ENCODE measurements at regions not wholly inside any gene's neighbourhood (a gene's known extent, or its start where the extent isn't known, plus 50 kb on each side); places are given as distances from the start of the nearest gene placed in this dataset.

DNA sequence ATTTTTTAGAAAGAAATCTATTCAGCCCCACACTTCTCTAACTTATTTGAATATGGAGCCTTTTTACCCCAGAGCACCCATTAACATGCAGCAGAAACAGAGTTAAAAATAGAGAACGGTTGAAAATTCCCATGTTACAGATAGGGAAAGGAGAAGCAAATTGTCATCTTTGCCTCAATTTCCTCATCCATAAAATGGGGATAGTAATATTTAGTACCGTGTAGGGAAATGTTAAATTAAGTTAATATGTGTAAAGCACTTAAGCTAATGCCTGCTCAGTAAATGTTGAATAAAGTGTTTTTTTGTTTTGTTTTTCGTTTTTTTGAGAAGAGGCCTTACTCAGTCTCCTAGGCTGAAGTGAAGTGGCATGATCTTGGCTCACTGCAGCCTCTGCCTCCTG lies 50.3 kb downstream of the NAV1 start:
- DNase-seq: no peak

DNA sequence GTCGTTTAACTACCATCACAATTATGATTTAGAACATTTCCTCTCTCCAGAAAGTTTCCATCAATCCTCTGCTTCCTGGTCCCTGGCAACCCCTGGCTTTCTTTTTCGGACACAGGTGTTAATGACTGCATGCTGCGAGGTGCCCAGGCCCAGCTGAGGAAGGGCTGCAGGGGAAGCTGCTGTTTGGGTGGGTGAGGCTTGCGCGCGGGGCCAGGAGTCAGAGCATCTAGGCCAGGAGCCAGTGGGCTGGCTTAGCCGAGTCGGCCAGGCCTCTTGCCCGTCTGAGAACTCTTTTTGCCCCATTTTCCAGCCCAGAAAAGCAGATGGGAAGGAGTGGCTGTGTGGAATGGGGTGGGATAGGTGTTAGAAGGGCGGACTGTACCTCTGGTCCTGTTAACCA lies 51.5 kb downstream of the NAV1 start:
- no peak for DNase-seq

DNA sequence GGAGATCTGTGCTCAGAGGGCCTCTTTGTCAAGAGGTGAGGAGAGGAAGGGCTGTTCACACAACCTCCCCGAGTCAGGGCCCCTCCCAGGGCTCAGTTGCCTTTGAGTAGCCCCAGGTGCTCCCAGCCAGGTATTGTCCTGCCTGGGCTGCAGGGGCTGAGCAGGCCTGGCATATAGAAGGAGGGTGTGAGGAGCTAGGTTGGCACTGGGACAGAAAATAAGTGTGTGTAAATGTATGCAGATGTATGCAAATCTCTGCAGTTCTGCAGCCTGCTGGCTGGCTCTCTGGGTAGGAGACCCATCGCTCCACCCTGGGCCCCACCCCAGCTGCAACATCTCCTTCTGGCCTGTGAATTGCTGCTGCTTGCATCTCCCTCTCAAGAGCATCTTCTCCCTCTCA lies 52.4 kb downstream of the NAV1 start:
- DNase-seq: no peak

DNA sequence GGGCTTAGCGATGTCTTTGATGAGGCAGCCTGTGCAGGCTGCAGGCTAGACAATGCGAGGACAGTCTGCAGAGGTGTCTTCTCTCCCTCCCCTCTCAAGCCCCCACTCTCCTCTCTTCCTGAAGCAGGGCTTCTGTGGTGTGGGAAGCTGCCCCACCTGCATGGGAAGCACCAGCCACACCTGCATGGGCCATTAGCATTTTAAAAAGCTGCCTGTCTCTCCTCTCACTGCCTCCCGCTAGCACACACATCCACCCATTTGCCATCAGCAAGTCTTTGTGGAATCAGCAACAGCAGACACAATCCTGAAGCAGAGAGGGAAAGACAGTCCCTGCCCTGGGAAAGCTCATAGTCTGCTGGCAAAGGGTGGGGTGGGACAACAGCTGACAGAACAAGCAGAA lies 53.1 kb downstream of the NAV1 start:
- DNase-seq: no peak

DNA sequence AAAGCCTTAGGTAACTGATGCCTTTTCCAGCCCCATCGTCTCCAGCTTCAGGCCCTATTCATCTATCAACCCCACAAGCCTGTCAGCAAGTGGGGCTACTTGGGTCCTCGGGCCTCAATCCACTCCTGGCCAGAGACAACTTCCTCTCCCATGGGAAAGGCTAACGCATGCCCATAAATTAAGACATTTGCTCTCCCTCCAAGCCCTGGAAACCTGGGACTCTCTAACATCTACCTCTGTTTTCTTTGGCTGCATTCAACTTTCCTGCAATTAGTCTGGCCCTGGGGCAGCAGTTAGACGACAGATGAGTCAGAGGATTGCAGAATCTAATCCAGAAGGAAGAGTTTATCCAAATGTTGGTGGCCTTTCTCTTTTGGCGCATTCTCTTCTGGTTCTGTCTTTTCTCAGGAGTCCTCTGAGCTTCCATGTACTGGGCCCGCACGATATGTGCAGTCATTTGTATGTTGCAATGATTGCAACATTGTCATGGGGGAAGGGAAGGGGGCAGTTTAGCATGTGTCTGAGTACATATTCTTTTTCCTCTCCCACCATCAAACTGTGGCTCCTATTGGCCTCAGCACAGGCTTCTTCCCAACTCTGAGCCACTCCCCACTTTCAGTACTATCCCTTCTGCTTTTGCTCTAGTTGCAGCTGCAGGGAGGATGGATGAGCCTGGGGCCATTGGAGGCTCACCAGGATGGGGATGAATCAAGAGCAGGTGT lies 54.4 kb downstream of the NAV1 start:
- DNase-seq: no peak

DNA sequence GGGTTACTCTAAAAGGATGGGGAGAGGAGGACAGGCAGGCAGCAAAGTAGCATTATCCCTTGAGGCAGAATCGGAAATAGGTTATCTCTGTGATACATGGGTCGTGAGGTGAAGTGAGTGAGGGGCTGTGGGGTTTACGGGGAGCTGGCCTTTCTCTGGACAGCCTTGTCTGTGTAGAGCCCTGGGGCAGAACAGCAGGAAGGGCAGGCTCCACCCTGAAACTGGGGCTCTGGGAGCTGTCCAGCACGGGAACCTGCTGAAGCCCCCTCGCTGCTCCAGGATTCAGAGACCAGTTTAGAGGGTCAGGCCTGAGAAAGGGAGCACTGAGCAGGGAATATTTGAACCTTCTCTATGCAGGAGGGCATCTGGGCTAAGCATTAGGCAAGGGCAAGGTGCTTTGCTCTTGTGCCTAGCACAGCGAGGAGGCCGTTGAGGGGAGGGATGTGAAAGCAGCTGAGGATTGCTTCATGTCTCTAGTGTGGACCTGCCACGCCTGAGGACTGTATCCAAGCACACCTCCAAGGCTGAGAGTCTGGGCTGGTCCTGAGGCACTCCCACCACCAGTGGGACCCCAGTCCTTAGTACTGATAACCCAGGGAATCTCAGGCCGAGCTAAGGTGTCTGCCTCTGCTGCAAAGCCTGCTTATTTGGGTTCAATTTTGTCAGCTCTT lies 55.8 kb downstream of the NAV1 start:
- no peak for DNase-seq

DNA sequence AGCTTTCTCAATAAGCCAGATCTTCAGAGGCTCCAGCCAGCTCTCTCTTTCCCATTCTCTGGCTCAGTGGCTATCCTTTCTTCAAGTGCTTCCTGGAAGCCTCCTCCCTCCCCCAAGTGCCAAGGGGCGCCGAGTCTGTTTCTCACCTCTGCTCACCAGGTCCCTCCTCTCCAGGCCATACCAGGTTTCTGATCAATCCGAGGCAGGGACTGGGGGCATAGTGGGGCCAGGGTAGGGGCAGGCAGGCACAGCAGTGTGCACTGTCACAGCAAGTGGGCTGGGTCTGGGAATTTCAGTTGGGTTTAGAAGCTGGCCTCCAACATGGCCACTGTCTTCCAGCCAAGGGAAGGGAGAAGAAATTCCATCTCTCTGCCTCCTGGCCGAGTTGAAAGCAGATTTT lies 56.5 kb downstream of the NAV1 start:
- no peak for DNase-seq

DNA sequence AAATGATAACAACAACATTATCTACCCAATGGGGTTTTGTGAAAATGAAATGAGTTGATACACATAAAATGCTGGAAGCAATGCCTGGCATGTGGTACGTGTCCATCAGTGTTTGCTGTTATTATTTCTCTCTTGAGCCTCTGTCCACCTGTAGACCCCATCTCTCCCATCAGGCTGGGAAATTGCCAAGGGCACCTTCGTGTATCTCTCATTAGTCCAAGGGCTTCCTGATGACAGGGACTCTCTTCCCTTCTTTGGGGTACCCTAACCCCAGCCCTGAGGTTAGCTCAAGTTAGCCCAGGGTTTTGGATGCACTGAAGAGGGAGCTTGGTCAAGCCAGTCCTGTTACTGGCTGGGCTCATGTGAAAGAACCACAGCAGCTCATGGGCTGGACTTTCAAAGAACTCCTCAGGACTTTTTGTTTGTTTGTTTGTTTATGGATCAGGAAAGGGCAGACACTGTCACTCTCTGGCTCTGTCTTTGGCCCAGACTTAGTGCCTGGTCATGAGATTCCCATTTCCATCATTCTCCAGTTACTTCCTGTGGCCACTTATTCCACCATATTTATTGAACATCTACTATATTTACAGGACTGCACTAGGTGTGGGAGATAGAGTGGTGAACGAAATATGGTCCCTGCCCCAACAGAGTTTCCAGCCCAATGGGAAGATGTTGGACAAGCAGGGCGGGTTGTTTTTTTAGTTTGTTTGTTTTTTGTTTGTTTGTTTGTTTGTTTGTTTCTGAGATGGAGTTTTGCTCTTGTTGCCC lies 57.4 kb downstream of the NAV1 start:
- DNase-seq: no peak

DNA sequence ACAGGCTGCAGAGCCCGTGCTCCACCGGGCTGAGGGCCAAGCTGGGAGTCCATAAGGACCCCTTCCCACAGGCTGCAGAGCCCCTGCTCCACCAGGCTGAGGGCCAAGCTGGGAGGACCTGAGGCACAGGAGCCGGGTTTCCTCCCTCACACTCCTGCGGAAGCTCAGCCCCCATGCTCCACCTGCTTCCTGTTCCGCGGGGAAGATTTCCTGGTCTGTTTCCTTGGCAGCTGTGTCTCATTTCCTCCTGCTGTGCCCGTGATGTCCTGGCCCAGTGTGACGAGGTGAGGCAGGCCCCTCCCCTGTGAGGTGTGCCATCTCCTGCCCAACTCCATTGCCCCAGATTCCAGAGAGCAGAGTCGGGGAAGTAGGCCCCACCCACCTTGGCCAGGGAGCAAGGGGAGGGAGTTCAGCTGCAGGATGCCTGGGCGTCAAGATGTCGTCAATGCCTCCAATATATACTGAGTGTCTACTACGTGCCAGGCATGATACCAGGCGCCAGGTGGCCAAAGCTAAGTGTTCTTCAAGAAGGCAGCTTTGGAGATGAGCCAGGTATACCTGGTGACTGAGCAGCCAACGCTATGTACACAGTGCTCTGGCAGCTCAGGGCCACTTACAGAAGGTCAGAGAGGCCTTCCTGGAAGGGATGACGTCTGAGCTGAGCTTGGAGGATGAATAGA lies 58.8 kb downstream of the NAV1 start:
- peak; percentile 95 for DNase-seq

DNA sequence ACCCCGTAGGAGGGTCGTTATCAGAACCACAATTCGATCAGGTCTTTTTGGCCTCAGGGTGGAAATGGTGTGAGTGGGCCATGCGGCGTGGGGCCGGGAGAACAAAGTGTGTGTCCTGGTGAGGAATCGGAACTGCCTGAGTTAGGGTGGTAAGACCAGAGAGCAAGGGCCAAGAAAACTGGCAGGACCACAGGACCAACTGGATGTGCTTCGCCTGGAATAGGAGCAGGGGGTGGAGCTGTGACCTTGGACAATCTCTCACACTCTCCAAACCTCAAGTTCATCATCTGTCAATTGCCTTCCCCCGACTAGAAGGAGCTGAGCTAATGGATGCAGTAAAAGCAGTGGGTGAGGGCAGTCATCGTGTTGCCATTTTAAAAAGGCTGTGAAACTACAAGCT lies 59.5 kb downstream of the NAV1 start:
- no peak for DNase-seq

DNA sequence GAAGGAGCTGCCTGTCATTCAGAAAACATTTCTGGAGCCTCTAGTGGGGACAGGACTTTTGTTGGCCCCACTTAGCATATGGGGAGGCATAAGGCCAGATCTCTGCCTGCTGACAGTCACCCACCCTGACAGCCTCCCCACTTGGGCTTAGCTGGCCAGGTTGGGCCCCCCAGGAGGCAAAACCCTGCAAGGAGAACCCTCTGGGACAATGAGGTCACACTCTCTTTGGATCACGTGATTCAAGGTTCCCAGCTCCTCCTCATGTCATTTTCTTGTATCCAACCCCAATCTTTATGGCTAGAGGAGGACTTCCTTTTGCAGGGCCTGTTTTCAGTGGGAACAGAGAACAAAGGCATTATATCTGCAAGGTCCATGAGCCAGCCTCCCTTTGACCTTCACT lies 60.0 kb downstream of the NAV1 start:
- DNase-seq: no peak

DNA sequence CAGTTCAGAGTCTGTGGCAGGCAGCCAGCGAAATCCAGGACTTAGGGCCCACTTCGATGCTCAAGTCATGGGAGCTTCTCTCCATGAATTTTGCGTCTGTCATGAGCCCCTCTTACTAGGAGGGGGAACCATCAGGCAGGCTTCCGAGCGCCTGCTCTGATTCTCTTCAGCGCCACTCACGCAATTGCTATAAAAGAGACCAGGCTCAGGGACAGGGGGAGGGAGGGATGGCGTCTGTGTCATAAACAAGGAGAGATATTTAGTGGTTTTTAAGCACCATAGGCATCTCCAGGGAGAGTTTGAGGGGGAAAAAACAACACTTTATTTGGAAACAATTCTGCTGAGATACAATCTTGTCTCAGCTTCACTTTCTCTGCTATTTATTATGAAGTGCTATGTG lies 60.6 kb downstream of the NAV1 start:
- no peak for DNase-seq

DNA sequence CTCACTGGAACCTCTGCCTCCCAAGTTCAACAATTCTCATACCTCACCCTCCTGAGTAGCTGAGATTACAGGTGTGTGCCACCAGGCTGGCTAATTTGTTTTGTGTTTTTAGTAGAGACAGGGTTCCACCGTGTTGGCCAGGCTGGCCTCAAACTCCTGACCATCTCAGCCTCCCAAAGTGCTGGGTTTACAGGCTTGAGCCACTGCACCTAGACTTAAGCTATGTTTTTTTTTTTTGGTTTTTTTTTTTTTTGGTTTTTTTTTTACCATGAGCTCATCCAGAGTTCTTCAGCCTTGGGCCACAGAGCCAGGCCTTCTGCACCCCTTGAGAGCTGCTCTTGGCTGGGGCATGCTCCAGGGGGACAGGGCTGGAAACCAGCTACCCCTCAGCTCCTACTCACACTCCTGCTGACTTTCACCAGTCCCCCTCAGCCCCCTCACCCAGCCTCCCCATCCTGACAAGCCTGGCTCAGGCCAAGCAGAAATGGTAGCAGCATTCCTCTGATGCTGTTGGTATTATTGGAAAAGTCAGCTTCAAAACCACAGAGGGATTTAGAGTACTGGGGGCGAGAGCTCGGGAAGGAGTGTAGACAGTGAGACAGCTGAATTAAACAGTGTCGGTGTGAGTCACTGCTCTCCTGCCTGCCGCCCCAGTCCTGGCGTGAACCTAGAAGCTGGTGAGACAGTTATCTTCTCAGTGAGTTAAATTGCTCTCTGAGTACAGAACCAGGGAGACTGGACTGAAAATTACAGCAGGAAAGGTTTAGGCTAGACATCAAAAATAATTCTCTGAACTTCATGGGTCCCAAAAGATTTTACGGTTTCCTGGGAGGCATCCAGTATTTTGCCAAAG lies 63.7 kb downstream of the NAV1 start:
- no peak for DNase-seq

DNA sequence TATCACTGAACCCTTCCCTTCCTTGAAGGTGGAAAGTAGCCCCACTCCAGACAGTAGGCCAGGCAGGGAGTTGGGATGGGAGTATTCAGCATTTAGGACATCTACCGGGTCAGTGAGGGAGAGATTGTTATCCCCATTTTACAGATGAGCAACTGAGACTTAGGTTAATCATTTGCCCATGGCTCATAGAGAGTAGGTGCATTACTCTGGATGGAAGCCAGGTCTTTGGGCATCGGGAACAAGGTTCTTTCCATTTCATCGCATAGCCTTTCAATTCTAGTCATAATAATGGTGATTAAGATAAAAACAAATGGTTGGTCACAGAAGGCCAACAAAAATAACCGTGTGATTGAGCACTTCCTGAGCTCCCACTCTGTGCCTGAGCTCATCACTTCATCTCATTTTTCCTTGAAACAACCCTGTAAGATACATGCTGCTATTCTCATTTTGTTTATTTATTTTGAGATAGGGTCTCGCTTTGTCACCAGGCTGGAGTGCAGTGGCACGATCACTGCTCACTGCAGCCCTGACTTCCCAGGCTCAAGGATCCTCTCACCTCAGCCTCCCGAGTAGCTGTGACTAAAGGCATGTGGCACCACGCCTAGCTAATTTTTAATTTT lies 64.8 kb downstream of the NAV1 start:
- DNase-seq: no peak

DNA sequence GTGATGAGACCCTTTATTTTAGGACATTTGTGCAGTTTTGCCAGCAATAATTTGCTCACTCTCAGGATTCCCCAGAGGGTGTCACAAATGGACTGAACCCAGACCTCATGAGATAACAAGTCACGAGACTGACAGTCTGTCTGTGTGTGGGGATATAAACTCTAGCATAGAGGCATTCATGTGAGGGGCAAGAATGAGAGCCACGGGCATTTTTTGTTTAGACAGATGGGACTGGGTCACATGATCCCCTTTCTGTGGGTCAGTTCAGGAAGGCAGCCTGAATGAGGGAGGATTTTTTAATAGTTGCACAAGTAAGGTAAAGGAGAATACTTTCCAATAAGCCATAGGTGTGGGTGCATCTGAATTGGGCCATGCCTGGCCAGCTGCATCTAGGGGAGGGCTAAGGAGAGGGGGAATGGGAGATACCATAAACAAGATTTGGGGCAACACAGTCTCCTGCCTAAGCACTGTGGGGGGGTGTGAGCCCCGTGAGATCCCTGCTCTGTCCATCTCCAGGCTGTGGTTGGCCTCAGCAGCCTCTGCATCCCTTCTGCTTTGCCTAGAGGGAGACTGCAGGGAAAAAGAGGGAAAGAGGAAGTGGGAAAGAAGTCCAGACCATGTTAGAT lies 66.6 kb downstream of the NAV1 start:
- DNase-seq: no peak

DNA sequence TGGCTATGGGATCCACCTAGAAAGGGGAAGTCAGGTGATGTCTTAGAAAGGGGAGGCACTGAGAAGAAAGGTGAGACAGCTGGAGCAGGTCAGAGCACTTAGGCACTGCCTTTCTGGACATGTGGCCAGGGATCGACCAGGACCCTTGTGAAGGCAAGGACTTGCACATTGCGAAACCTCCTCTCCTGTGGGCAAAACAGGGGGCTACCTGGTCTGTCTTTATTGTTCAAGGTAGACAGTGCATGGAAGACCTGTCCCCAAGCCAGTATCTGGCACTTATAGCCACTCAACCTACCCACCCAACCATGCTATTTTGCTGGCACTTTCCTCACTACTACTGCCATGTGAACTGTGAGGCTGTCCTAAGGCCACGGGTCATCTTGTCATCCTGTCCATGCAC lies 67.2 kb downstream of the NAV1 start:
- DNase-seq: no peak

DNA sequence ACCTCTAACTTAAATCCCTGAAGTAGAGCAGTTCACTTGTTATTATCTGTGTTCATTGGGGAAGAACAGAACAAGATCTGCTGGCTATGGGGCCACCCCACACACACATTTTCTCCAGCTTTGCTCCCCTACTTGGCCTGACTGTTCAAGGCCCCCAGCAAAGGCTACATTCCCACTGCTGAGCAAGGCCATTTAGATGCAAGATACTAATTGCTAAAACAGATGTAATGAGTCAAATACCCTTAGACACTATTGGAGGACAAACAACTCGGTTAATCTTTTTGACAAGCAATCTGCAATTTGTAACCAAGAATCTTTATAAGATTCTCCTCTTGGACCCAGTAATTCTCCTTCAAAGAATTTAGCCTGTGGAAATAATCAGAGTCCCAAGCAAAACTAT lies 67.7 kb downstream of the NAV1 start:
- no peak for DNase-seq

DNA sequence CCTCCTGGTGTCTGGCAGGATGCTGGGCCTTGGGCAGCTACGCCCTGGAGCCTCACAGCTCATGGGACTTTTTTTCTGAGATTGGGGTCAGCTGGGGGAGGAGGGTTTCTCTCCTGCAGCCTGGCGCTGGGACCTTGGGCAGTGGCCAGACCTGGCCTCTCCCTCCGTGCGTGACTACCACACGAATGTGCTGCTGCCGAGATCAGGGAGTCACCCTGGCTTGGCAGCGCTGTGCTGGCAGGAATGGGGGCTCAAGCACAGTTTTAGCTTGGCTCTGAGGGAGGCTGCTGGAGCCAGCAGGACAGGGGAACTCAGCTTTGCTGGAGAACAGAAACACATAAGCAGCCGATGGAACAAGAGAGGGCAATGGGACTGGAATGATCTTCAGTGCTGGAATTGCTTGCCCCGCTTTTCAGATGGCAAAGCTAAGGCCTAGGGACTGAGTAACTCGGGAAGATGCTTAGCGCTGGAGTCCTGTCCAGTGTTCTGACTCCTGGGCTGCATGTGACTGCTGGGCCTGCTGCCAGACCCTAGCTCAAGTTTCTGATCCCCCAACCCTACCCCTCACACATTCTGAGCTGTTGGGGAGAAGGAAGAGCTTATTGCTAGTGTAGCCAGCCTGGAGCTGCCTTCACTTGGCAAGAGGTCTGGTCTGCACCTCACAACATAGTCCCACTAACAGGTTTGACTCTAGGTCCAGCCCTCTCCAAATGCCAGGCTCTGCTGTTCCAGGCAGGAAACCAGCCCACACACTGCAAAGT lies 69.9 kb downstream of the NAV1 start:
- DNase-seq: no peak

DNA sequence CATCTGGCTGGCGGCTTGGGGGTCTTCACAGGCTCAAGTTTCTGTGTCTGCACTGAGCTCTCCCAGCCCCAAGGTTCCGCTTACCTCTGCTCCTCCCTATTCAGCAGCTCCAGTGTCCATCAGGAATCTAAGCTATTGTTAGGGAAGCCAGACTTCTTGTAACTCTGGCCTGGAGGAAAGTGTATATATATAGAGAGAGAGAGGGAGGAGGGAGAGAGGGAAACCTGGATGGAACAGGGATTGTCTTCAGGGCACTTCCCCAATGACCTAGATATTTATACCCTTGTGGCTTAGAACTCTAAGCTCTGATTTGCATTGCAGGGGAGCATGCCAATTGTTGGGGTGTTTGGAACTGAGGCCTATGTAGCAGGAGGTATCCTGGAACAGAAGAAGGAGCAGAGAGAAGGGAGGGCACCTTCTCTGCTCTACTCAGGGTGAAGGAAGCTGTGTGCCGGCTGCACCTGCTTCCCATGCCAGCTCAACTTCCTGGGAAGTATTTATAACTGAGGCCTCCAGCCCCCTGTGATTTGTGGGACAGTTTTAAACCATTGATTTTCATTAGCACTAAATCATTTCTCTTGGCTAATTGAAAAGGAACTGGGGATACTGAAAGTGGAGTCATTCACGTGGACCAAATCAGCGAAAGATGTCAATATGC lies 70.9 kb downstream of the NAV1 start:
- no peak for DNase-seq

DNA sequence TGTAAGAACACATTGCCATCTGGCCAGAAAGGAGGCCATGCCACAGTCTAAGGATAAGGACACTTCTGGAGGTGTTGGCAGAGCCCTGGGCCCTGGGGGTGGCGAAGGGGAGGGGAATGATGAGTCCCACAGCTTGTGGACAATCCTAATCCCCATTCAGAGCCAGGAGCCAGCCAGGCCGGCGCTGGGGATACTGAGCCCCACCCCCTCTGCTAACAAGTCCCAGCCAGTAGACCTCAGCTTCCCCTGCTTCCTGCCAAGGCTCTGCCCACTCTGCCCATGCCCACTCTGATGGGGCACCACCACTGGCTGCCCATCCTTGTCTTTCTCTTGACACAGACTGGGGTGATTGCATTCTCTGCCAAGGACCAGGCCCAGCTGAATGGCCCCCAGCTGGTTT lies 71.9 kb downstream of the NAV1 start:
- peak; percentile 24 for DNase-seq

Measured in COR-L47 (cell line).